SU-DHL-6 (cell line): ENCODE measurements at regions not wholly inside any gene's neighbourhood (a gene's known extent, or its start where the extent isn't known, plus 50 kb on each side); places are given as distances from the start of the nearest gene placed in this dataset.
A peak's percentile ranks its signal among the peaks of the same experiment; 100 is the strongest.

Experiments
- H2AFZ ChIP-seq: fragments of 200-600 bp; sonication (generic); 2 replicates; pipeline ENCODE4 v1.6.1; 2014; ENCODE audit warnings: low read depth, mild to moderate bottlenecking, moderate library complexity, mixed read lengths, antibody characterized with exemption, low read length; ENCODE audit not compliant: severe bottlenecking
- H3F3A ChIP-seq: fragments of 200-600 bp; shearing (Covaris generic); 2 replicates; pipeline ENCODE4 v1.6.0; 2016; ENCODE audit warnings: antibody characterized with exemption, mild to moderate bottlenecking; ENCODE audit not compliant: insufficient read depth
- H3K27ac ChIP-seq: fragments of 200-600 bp; sonication (generic); 2 replicates; pipeline ENCODE4 v1.5.1; 2016; ENCODE audit warnings: low read depth, mild to moderate bottlenecking, low read length, moderate library complexity, mixed read lengths
- H3K27me3 ChIP-seq: fragments of 200-600 bp; sonication (generic), shearing (Covaris generic); 2 replicates; pipeline ENCODE4 v1.6.0; 2014; ENCODE audit warnings: mild to moderate bottlenecking, low read length
- H3K36me3 ChIP-seq: fragments of 200-600 bp; sonication (generic); 2 replicates; pipeline ENCODE4 v1.6.1; 2014; ENCODE audit warnings: mild to moderate bottlenecking, low read length, mixed read lengths
- H3K4me2 ChIP-seq: fragments of 300-600, 200-600 bp; shearing (Covaris generic), sonication (generic); 2 replicates; pipeline ENCODE4 v1.6.0; 2014; ENCODE audit warnings: low read length, low read depth, mild to moderate bottlenecking; ENCODE audit not compliant: poor library complexity, severe bottlenecking
- H3K4me3 ChIP-seq: fragments of 200-600 bp; sonication (generic); 2 replicates; pipeline ENCODE4 v1.5.1; 2014; ENCODE audit warnings: antibody characterized with exemption, low read length, mild to moderate bottlenecking, mixed read lengths; ENCODE audit not compliant: insufficient read depth, poor library complexity, severe bottlenecking
- H3K79me2 ChIP-seq: fragments of 200-600 bp; sonication (generic); 2 replicates; pipeline ENCODE4 v1.6.1; 2014; ENCODE audit warnings: mild to moderate bottlenecking, low read length, moderate library complexity; ENCODE audit not compliant: insufficient read depth
- H3K9ac ChIP-seq: fragments of 200-600 bp; sonication (generic); 2 replicates; pipeline ENCODE4 v1.7.0; 2014; ENCODE audit warnings: mild to moderate bottlenecking, low read length
- H3K9me2 ChIP-seq: fragments of 200-600 bp; sonication (generic); replicated peaks from 2 replicates; pipeline ENCODE4 v1.6.1; 2014; ENCODE audit warnings: low read length; ENCODE audit not compliant: insufficient read depth
- H3K9me3 ChIP-seq: fragments of 200-600 bp; sonication (generic); 2 replicates; pipeline ENCODE4 v1.6.1; 2014; ENCODE audit warnings: low read length, mixed read lengths; ENCODE audit not compliant: insufficient read depth
- H4K20me1 ChIP-seq: fragments of 200-600 bp; sonication (generic); 2 replicates; pipeline ENCODE4 v1.6.1; 2014; ENCODE audit warnings: low read depth, mild to moderate bottlenecking, antibody characterized with exemption, low read length, moderate library complexity, mixed read lengths
- EZH2phosphoT487 ChIP-seq: fragments of 200-600 bp; sonication (generic), shearing (Covaris generic); conservative IDR thresholded peaks from 2 replicates; pipeline ENCODE4 v1.6.1; 2018; ENCODE audit warnings: mild to moderate bottlenecking, antibody characterized with exemption, low read length, moderate library complexity, mixed read lengths
- TF ChIP-seq, protein P1 (sequence below): fragments of 200-600 bp; sonication (generic); IDR thresholded peaks from one replicate; pipeline ENCODE4 v1.5.1; 2017; ENCODE audit warnings: antibody characterized with exemption, mild to moderate bottlenecking, low read length, moderate library complexity; ENCODE audit not compliant: insufficient read depth, poor library complexity, severe bottlenecking

DNA sequence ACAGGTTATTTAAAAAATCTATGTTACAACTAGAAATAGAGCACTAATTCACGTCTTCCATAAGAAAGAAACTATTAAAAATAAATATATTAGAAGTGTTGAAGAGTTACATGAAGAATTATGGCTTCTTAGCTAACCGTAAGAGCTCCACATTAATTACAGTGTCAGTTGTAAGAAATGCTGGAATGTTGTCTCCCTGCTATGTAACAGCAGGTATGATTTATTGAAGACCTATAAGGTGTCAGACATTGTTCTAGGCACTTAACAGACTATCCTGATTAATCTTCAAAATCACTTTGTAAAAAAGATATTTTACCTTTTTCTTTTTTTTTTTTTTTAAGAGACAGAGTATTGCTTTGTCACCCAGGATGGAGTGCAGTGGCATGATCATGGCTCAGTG is 75.8 kb upstream of the NEBL start:
- Histone ChIP-seq H4K20me1 (no peaks in the 10 kb centered on the region), H3K4me3 (no peak overlapping the region), H3K9me3 (no peaks in the 10 kb centered on the region), H3F3A (no peaks in the 10 kb centered on the region), H3K79me2 (no peaks in the 10 kb centered on the region), H3K4me2 (no peak overlapping the region), H3K27me3 (no peaks in the 10 kb centered on the region), H3K9ac (no peak overlapping the region), H3K9me2 (no peaks in the 10 kb centered on the region), H3K36me3 (no peaks in the 10 kb centered on the region), H2AFZ (no peak overlapping the region), H3K27ac (no peak overlapping the region)
- no peak for TF ChIP-seq EZH2phosphoT487
- TF ChIP-seq, protein P1, sequence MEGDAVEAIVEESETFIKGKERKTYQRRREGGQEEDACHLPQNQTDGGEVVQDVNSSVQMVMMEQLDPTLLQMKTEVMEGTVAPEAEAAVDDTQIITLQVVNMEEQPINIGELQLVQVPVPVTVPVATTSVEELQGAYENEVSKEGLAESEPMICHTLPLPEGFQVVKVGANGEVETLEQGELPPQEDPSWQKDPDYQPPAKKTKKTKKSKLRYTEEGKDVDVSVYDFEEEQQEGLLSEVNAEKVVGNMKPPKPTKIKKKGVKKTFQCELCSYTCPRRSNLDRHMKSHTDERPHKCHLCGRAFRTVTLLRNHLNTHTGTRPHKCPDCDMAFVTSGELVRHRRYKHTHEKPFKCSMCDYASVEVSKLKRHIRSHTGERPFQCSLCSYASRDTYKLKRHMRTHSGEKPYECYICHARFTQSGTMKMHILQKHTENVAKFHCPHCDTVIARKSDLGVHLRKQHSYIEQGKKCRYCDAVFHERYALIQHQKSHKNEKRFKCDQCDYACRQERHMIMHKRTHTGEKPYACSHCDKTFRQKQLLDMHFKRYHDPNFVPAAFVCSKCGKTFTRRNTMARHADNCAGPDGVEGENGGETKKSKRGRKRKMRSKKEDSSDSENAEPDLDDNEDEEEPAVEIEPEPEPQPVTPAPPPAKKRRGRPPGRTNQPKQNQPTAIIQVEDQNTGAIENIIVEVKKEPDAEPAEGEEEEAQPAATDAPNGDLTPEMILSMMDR = no peak

DNA sequence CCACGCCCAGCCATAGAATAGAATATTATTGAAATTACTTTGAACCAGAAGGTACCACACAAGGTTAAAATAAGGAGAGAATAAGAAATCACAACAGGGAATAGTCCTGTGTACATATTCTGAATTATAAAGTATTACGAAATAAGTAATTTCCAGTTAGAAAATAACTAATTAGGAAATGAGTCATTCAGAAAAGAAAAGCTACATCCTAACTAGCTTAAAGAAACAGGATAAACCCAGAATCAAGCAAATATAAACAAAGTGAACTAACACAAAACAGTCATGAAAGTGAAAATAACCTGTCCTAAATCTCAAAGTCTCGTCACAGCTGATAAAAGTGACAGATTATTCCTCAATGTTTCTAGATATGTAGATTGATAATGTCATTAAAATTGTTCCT is 74.8 kb upstream of the NEBL start:
- no peaks in the 10 kb centered on the region for H3K79me2 ChIP-seq
- H3K9me2 ChIP-seq = no peaks in the 10 kb centered on the region
- no peaks in the 10 kb centered on the region for H3K27me3 ChIP-seq
- no peaks in the 10 kb centered on the region for H3K36me3 ChIP-seq
- H4K20me1 ChIP-seq = no peaks in the 10 kb centered on the region
- no peaks in the 10 kb centered on the region for H3K9me3 ChIP-seq
- no peak overlapping the region for H2AFZ ChIP-seq
- H3F3A ChIP-seq = no peaks in the 10 kb centered on the region
- no peak overlapping the region for H3K4me3 ChIP-seq
- no peak overlapping the region for H3K27ac ChIP-seq
- H3K9ac ChIP-seq = no peak overlapping the region
- no peak overlapping the region for H3K4me2 ChIP-seq
- TF ChIP-seq, protein P1 = no peak
- no peak for TF ChIP-seq EZH2phosphoT487

DNA sequence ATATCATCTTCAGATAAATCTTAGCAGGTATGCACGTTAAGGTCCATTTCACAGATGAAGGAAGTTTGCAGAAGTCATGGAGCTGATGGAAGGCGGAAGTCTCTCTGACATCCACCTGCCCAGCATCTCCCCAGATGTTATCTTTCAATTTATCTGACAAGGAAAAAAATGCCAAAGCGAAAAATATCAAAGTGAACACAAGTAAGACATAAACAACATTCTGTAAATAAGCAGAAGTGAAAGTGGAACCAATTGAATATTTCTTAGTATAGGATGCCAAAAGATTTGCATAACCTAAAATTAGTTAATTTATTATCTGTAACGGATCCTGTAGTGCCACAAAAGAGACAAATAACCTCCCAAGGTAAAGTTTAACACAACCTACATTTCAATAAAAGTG is 73.6 kb upstream of the NEBL start:
- Histone ChIP-seq H3K4me2 (peak overlapping the region; percentile 52), H3K9me2 (no peaks in the 10 kb centered on the region), H2AFZ (no peak overlapping the region), H3F3A (no peaks in the 10 kb centered on the region), H3K36me3 (no peaks in the 10 kb centered on the region), H3K27ac (no peak overlapping the region), H4K20me1 (no peaks in the 10 kb centered on the region), H3K79me2 (no peaks in the 10 kb centered on the region), H3K27me3 (no peaks in the 10 kb centered on the region), H3K9me3 (no peaks in the 10 kb centered on the region), H3K9ac (no peak overlapping the region), H3K4me3 (no peak overlapping the region)
- no peak for TF ChIP-seq EZH2phosphoT487
- TF ChIP-seq, protein P1 = no peak

DNA sequence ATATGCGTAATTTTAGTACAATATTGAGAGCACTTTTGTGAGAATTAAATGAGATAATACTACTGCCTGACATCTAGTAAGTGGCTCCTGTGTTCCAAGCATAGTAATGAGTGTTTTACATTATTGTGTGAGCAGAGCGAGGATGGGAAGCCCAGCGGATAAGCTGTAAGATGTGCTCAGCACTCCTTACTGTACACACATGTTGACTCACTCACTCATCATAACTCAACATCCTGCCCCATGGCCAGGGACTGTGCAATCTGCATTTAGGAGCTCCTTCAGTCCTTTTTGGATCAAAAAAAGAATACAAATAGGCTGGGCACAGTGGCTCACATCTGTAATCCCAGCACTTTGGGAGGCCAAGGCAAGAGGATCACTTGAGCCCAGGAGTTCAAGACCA is 72.9 kb upstream of the NEBL start:
- H3K27me3 ChIP-seq = no peaks in the 10 kb centered on the region
- H3K79me2 ChIP-seq = no peaks in the 10 kb centered on the region
- H3K9ac ChIP-seq = no peak overlapping the region
- no peaks in the 10 kb centered on the region for H3K9me3 ChIP-seq
- no peaks in the 10 kb centered on the region for H3K36me3 ChIP-seq
- no peaks in the 10 kb centered on the region for H3K9me2 ChIP-seq
- H4K20me1 ChIP-seq = no peaks in the 10 kb centered on the region
- H3F3A ChIP-seq = no peaks in the 10 kb centered on the region
- no peak for TF ChIP-seq EZH2phosphoT487
- TF ChIP-seq, protein P1 = no peak
- no peak overlapping the region for H3K4me3 ChIP-seq
- no peak overlapping the region for H3K4me2 ChIP-seq
- no peak overlapping the region for H3K27ac ChIP-seq
- H2AFZ ChIP-seq = no peak overlapping the region
